Naive thymus-derived CD4-positive, alpha-beta T cell (primary cell): ENCODE measurements at regions not wholly inside any gene's neighbourhood (a gene's known extent, or its start where the extent isn't known, plus 50 kb on each side); places are given as distances from the start of the nearest gene placed in this dataset.
A peak's percentile ranks its signal among the peaks of the same experiment; 100 is the strongest.

Source experiments
- ATAC-seq: fragments of 150-1000 bp; cut with Tn5 transposase; 2 replicates; pipeline ENCODE4 v1.10.0; 2021; ENCODE audit warnings: mild to moderate bottlenecking, moderate library complexity
- CTCF ChIA-PET: fragments of 350-600 bp; sonication (Branson Sonifier 250); formaldehyde crosslinking; loops from one replicate; lab custom pipeline; 2021; ENCODE audit warnings: antibody characterized with exemption; lab: Charles Lee
- POLR2A ChIA-PET: fragments of 350-600 bp; sonication (Branson Sonifier 250); formaldehyde crosslinking; loops from one replicate; lab custom pipeline; 2021; ENCODE audit warnings: antibody characterized with exemption, inconsistent platforms; lab: Charles Lee
- DNase-seq, 9 donors: peaks; one replicate each; pipeline versions ENCODE4 v3.0.0 to v3.0.0-alpha.2; 2020 to 2022; ENCODE audit warnings: mixed read lengths in 1 of 9
- H3K27ac ChIP-seq: one replicate; pipeline ENCODE4 v1.7.0; 2013; ENCODE audit warnings: mild to moderate bottlenecking, low read depth, low read length, moderate library complexity
- H3K27me3 ChIP-seq, 2 donors: one replicate each; pipeline ENCODE4 v1.7.0; 2013; ENCODE audit warnings: low read length in 2 of 2, mild to moderate bottlenecking in 2 of 2, moderate library complexity in 2 of 2; ENCODE audit not compliant: control insufficient read depth in 2 of 2, insufficient read depth in 2 of 2
- H3K36me3 ChIP-seq, 3 experiments: 1 replicate in 2 of 3; 2 replicates in 1 of 3; pipeline ENCODE4 v1.7.0; 2013; ENCODE audit warnings: low read length in 3 of 3, mild to moderate bottlenecking in 3 of 3, moderate library complexity in 1 of 3; ENCODE audit not compliant: insufficient read depth in 3 of 3, control insufficient read depth in 2 of 3
- H3K4me1 ChIP-seq, 2 donors: one replicate each; pipeline ENCODE4 v1.7.0; 2013; ENCODE audit warnings: low read length in 2 of 2, mild to moderate bottlenecking in 2 of 2, moderate library complexity in 1 of 2; ENCODE audit not compliant: control insufficient read depth in 2 of 2, insufficient read depth in 2 of 2
- H3K4me3 ChIP-seq: 2 replicates; pipeline ENCODE4 v1.7.0; 2013; ENCODE audit warnings: mild to moderate bottlenecking, low read length
- H3K9me3 ChIP-seq, 3 experiments: 1 replicate in 2 of 3; 2 replicates in 1 of 3; pipeline ENCODE4 v1.7.0; 2013; ENCODE audit warnings: low read length in 3 of 3; ENCODE audit not compliant: control insufficient read depth in 2 of 3
- H3K27ac Mint-ChIP-seq, 9 donors: one replicate each; pipeline ENCODE4 v1.8.0; 2020 to 2022; ENCODE audit warnings: mixed read lengths in 9 of 9, mild to moderate bottlenecking in 8 of 9, moderate library complexity in 5 of 9, inconsistent platforms in 2 of 9
- H3K27me3 Mint-ChIP-seq, 5 donors: one replicate each; pipeline ENCODE4 v1.8.0; 2021 to 2022; ENCODE audit warnings: mixed read lengths in 5 of 5, mild to moderate bottlenecking in 1 of 5
- H3K36me3 Mint-ChIP-seq, 5 donors: one replicate each; pipeline ENCODE4 v1.8.0; 2020 to 2022; ENCODE audit warnings: mixed read lengths in 5 of 5, mild to moderate bottlenecking in 3 of 5, inconsistent platforms in 1 of 5
- H3K4me1 Mint-ChIP-seq, 7 donors: one replicate each; pipeline ENCODE4 v1.8.0; 2020 to 2022; ENCODE audit warnings: mixed read lengths in 7 of 7, mild to moderate bottlenecking in 3 of 7, inconsistent platforms in 1 of 7
- H3K4me3 Mint-ChIP-seq, 10 donors: one replicate each; pipeline ENCODE4 v1.8.0; 2020 to 2022; ENCODE audit warnings: mild to moderate bottlenecking in 10 of 10, mixed read lengths in 10 of 10, moderate library complexity in 6 of 10, inconsistent platforms in 2 of 10
- H3K9me3 Mint-ChIP-seq, 11 donors: one replicate each; pipeline ENCODE4 v1.8.0; 2020 to 2022; ENCODE audit warnings: mixed read lengths in 11 of 11, mild to moderate bottlenecking in 4 of 11, inconsistent platforms in 1 of 11, moderate library complexity in 1 of 11
- intact Hi-C, 2 donors: fragments of 100-400 bp; cut with micrococcal nuclease; formaldehyde crosslinking; loops; one replicate each; pipeline ENCODE4 v1.15.1; 2023

DNA sequence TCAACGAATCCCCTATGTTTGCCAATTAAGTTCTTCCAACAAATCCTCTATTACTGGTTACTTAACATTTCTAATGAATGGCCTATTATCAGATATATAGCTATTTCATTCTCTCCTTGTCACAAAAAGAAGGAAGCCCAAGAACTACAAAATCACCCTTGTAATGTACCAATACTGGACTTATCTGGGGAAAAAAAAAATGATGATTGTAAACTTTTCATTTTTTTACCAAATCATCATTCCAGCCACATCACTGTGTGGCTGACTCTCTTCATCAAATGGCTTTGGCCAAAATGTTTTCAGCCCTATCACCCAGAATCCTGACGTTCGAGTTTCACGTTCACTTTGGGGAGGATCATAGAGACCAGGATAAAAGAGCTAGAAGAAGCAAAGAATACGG is 216.7 kb downstream of the ACTL7B start:
- no peak overlapping the region for H3K27ac ChIP-seq
- ChIA-PET CTCF (no interaction called here), POLR2A (no interaction called here)
- no peaks in the 10 kb centered on the region for H3K9me3 ChIP-seq
- no peak overlapping the region for H3K4me3 ChIP-seq
- intact Hi-C loops, result no loop called here
- H3K9me3 Mint-ChIP-seq, result peaks cover 0 to 6% (median 0%) of the 10 kb centered on the region in 11 donors
- no peaks in the 10 kb centered on the region for H3K36me3 ChIP-seq
- H3K4me3 Mint-ChIP-seq, result no peak overlapping the region
- no peak overlapping the region for H3K27ac Mint-ChIP-seq
- H3K36me3 Mint-ChIP-seq, result no peaks in the 10 kb centered on the region
- DNase-seq, result no peak
- ATAC-seq, result no peak
- H3K4me1 Mint-ChIP-seq, result no peaks in the 10 kb centered on the region
- H3K27me3 ChIP-seq, result no peaks in the 10 kb centered on the region
- H3K27me3 Mint-ChIP-seq, result peaks cover 0 to 10% (median 7%) of the 10 kb centered on the region in 5 donors
- H3K4me1 ChIP-seq, result no peaks in the 10 kb centered on the region

DNA sequence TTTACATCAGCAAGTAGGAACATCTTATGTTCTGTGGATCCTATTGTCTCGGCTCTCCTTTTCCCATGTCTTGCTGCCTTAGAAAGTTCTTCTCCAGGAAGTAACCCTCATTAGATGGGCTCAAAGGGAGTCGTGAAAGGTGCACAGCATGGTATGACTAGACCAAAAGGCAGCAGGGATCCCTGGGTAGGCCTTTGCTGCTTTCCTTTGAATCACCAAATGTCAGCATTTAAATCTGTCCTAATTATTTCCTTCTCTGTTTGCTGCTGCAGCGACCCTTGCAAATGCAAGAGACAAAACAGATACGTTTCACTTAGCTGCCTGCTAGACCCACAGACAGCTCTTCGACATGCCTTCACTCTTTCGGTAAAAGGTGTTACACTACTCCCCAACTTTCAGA is 218.4 kb downstream of the ACTL7B start:
- H3K9me3 ChIP-seq, result no peaks in the 10 kb centered on the region
- H3K36me3 ChIP-seq, result no peaks in the 10 kb centered on the region
- no peaks in the 10 kb centered on the region for H3K4me1 ChIP-seq
- ATAC-seq (no peak), DNase-seq (no peak)
- H3K27me3 ChIP-seq, result no peaks in the 10 kb centered on the region
- H3K4me3 ChIP-seq, result no peak overlapping the region
- peaks cover 0 to 6% (median 0%) of the 10 kb centered on the region in 11 donors for H3K9me3 Mint-ChIP-seq
- no peaks in the 10 kb centered on the region for H3K4me1 Mint-ChIP-seq
- peaks cover 0 to 10% (median 7%) of the 10 kb centered on the region in 5 donors for H3K27me3 Mint-ChIP-seq
- no peak overlapping the region for H3K27ac ChIP-seq
- intact Hi-C loops, result no loop called here
- no peaks in the 10 kb centered on the region for H3K36me3 Mint-ChIP-seq
- H3K27ac Mint-ChIP-seq, result no peak overlapping the region
- ChIA-PET POLR2A (no interaction called here), CTCF (no interaction called here)
- H3K4me3 Mint-ChIP-seq, result no peak overlapping the region

DNA sequence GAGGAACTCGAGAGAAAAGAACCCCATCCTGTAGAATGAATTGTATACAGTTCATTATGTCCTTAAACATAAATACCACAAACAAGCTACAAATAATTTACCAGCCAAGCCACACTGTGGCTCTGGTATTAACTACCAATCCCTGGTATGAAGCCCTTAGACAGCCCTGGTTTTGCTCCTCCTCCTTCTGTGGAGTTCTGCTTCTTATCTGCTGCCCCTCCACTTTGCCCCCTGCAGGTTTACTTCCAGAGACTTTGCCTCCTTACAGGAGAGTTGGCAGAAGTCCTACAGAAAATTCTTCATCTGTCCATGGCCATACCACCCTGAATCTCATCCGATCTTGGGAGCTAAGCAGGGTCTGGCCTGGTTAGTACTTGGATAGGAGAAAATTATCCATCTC is 219.8 kb downstream of the ACTL7B start:
- Mint-ChIP-seq H3K4me1 (no peaks in the 10 kb centered on the region), H3K9me3 (peaks cover 0 to 6% (median 0%) of the 10 kb centered on the region in 11 donors), H3K4me3 (no peak overlapping the region), H3K27ac (no peak overlapping the region), H3K27me3 (peaks cover 0 to 10% (median 7%) of the 10 kb centered on the region in 5 donors), H3K36me3 (no peaks in the 10 kb centered on the region)
- ChIA-PET POLR2A (no interaction called here), CTCF (no interaction called here)
- intact Hi-C loops, result no loop called here
- no peaks in the 10 kb centered on the region for H3K27me3 ChIP-seq
- no peak for DNase-seq
- H3K4me3 ChIP-seq, result no peak overlapping the region
- H3K36me3 ChIP-seq, result no peaks in the 10 kb centered on the region
- H3K27ac ChIP-seq, result no peak overlapping the region
- H3K9me3 ChIP-seq, result no peaks in the 10 kb centered on the region
- no peaks in the 10 kb centered on the region for H3K4me1 ChIP-seq
- ATAC-seq, result no peak

DNA sequence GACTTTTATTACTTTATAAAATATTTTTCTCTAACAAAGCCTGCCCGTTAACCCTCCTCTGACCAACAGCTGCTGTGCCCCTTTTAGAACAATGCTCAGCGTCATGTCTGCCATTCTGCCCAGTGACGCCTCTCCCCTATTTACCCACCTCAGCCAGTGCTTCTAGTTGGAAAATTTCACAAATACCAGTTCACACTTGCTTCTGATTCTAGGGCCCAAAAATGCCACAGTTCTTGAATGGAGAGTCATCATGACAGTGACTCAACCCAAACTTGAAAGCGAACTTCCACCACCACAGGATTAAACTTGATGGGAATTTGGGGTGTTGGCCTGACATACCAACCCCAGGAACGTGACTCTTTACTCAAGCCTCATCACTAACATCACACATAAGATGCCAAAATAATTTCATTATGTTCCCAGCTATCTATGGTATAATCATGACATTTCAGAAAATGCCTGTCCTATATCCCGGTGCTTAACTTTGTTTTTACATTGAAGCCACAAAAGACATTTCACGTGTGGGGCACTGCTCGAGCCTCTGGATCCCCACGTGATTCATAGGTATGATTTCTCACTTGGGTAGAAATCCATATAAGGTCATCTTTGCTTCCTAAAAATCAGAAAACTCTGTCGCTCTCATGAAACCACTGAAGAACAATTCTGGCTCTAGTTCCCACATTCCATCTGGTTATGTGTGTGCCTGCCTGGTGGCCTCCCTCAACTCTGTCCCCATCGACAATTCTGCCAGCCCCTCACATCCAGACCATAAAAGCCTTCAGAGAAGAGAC is 220.9 kb downstream of the ACTL7B start:
- Histone ChIP-seq H3K27me3 (no peaks in the 10 kb centered on the region), H3K27ac (no peak overlapping the region), H3K36me3 (no peaks in the 10 kb centered on the region), H3K9me3 (no peaks in the 10 kb centered on the region), H3K4me1 (no peaks in the 10 kb centered on the region), H3K4me3 (no peak overlapping the region)
- Mint-ChIP-seq H3K27ac (no peak overlapping the region), H3K27me3 (peaks cover 0 to 10% (median 4%) of the 10 kb centered on the region in 5 donors), H3K36me3 (no peaks in the 10 kb centered on the region), H3K4me1 (no peaks in the 10 kb centered on the region), H3K9me3 (peaks cover 0 to 4% (median 0%) of the 10 kb centered on the region in 11 donors), H3K4me3 (no peak overlapping the region)
- DNase-seq, result no peak
- ChIA-PET CTCF (no interaction called here), POLR2A (no interaction called here)
- no peak for ATAC-seq
- intact Hi-C loops, result no loop called here

DNA sequence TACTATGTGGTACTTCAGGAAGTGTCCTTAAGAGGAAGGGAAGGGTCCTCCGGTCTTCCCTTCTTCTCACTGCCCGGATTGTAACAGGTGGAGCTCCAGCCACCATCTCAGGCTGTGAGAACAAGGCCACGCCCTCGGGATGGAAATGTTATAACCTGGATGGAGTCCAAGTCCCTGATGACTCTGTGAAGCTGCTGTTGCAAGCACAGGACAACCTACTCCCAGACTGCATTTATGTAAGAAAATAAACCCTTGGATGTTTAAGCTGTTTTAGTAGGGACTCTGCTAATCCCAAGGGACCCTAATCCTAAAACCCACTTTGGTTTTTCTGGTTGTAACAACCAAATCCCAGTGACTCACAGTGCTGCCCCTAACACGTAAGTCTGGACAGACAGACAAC is 221.6 kb downstream of the ACTL7B start:
- H3K4me1 ChIP-seq, result no peaks in the 10 kb centered on the region

DNA sequence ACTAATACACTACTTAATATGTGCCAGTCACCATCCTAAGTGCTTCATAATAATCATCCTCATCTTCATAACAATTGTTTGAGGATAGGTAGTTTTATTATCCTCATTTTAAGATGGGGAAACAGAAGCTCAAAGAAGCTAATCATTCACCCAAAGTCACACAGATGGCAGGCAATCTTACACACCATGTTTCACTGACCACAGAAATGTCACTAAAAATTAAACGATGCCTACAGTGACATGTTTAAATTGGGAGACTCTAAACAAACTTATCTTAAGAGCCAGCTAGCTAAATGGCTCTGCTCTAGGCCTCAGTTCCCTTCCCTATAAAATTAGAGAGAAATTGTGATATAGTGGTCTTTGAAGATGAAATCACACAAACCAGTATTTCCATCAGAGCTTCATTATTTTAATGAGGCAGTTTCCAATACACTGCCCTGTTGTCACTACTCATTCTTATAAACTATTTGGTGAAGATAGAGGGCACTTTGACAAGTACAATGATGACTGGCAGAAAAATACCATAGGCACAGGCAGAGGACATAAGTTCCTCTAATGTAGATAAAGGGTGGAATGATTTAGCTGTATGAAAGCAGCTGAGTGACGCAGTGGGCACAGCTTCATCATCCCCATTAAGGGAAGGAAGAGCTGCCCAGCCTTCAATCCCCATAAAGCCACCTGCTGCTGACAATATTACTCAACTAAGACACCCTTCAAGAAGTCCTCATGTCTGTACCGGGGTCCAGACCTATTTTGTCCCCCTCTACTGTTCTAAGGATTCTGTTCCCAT is 224.1 kb downstream of the ACTL7B start:
- POLR2A ChIA-PET, result interaction anchor here (0.8 kb wide), 1 partner anchor 587 kb away, joined by 4 read pairs; no protein-coding TSS in a partner anchor
- Histone ChIP-seq H3K9me3 (no peaks in the 10 kb centered on the region), H3K27me3 (no peaks in the 10 kb centered on the region), H3K4me1 (no peaks in the 10 kb centered on the region), H3K27ac (no peak overlapping the region), H3K4me3 (no peak overlapping the region), H3K36me3 (no peaks in the 10 kb centered on the region)
- Mint-ChIP-seq H3K36me3 (no peaks in the 10 kb centered on the region), H3K9me3 (peaks cover 0 to 11% (median 0%) of the 10 kb centered on the region in 11 donors), H3K4me1 (no peaks in the 10 kb centered on the region), H3K4me3 (no peak overlapping the region), H3K27me3 (peaks cover 0 to 4% (median 0%) of the 10 kb centered on the region in 5 donors), H3K27ac (no peak overlapping the region)
- intact Hi-C loops, result no loop called here
- CTCF ChIA-PET, result no interaction called here
- ATAC-seq (peak; percentile 85), DNase-seq (no peak)

More for the DNA sequence above, 221.6 kb downstream of the ACTL7B start:
- Mint-ChIP-seq H3K4me1 (no peaks in the 10 kb centered on the region), H3K27ac (no peak overlapping the region), H3K36me3 (no peaks in the 10 kb centered on the region), H3K4me3 (no peak overlapping the region), H3K27me3 (peaks cover 0 to 7% (median 3%) of the 10 kb centered on the region in 5 donors), H3K9me3 (peaks cover 0 to 4% (median 0%) of the 10 kb centered on the region in 11 donors)
- intact Hi-C loops, result no loop called here
- CTCF ChIA-PET, result no interaction called here
- H3K9me3 ChIP-seq, result no peaks in the 10 kb centered on the region
- DNase-seq (no peak), ATAC-seq (no peak)
- no peak overlapping the region for H3K4me3 ChIP-seq
- H3K27ac ChIP-seq, result no peak overlapping the region
- no peaks in the 10 kb centered on the region for H3K27me3 ChIP-seq
- POLR2A ChIA-PET, result no interaction called here
- no peaks in the 10 kb centered on the region for H3K36me3 ChIP-seq
